ENCODE measurements at regions not wholly inside any gene's neighbourhood (a gene's known extent, or its start where the extent isn't known, plus 50 kb on each side); places are given as distances from the start of the nearest gene placed in this dataset.

DNA sequence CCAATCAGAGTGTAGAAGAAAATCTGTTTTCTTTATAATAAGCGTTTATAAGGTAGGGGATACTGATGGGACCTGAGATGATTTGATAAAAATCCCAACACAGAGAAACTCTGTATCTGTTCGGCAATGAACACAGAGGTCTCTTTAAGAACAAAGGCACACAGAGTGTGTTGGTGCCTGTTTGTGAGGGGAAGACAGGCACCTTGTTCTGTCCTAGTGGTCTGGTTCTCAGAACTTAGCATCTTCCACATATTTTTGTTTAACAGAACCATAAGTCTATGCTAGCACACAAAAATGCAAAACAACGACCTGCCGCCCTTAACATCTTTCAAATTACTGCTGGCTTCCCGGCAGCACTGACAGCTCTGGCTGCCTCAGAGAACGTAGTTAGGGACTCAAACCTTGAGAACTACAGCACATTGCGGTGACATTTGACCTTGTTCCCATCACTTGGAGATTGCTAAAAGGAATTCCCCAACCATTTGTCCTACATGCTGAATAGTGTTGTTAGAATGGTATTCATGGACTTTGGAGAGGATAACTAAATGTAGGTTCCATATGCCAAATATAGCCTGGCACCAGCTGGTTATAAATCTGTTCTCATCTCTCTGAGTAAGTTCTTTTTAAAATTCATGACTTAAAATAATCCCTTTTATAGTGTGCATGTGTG, 871.7 kb upstream of the TYRP1 start:
- no peak for DNase-seq
- no peaks in the 10 kb centered on the region for H3K4me1 Mint-ChIP-seq (ENCODE audit: low read depth)
- ChIA-PET CTCF (no interaction called here), POLR2A (no interaction called here)
- peaks cover 14% of the 10 kb centered on the region for H3K9me3 Mint-ChIP-seq
- H3K36me3 Mint-ChIP-seq (ENCODE audit: low read depth): no peaks in the 10 kb centered on the region
- ATAC-seq: no peak
- H3K4me3 Mint-ChIP-seq: no peak overlapping the region
- H3K27ac Mint-ChIP-seq: no peak overlapping the region
- intact Hi-C loops (cut with micrococcal nuclease): no loop called here
- H3K27me3 Mint-ChIP-seq: no peaks in the 10 kb centered on the region
- no peak for TF ChIP-seq CTCF (IDR thresholded peaks at IDR 0.05)

- no peak for TF ChIP-seq CTCF (IDR thresholded peaks at IDR 0.05)
- ATAC-seq: no peak
- no peaks in the 10 kb centered on the region for H3K27me3 Mint-ChIP-seq
- no peak overlapping the region for H3K4me3 Mint-ChIP-seq
- POLR2A ChIA-PET: no interaction called here
- H3K36me3 Mint-ChIP-seq (ENCODE audit: low read depth): no peaks in the 10 kb centered on the region
- peaks cover 4% of the 10 kb centered on the region for H3K9me3 Mint-ChIP-seq
- CTCF ChIA-PET: no interaction called here
- DNase-seq: no peak
- intact Hi-C loops (cut with micrococcal nuclease): no loop called here
- H3K27ac Mint-ChIP-seq: no peak overlapping the region
- H3K4me1 Mint-ChIP-seq (ENCODE audit: low read depth): no peaks in the 10 kb centered on the region
These were observed 865.0 kb upstream of the TYRP1 start for GRCh38 chr9:11828201-11828600.

GRCh38 chr9:11833056-11833455, 860.1 kb upstream of the TYRP1 start:
- ATAC-seq: no peak
- no peak for DNase-seq
- H3K4me1 Mint-ChIP-seq (ENCODE audit: low read depth): no peaks in the 10 kb centered on the region
- CTCF ChIA-PET: no interaction called here
- H3K27ac Mint-ChIP-seq: no peak overlapping the region
- no peaks in the 10 kb centered on the region for H3K36me3 Mint-ChIP-seq (ENCODE audit: low read depth)
- no peak for TF ChIP-seq CTCF (IDR thresholded peaks at IDR 0.05)
- intact Hi-C loops (cut with micrococcal nuclease): no loop called here
- POLR2A ChIA-PET: no interaction called here
- no peak overlapping the region for H3K4me3 Mint-ChIP-seq
- peaks cover 8% of the 10 kb centered on the region for H3K9me3 Mint-ChIP-seq
- no peaks in the 10 kb centered on the region for H3K27me3 Mint-ChIP-seq

DNA sequence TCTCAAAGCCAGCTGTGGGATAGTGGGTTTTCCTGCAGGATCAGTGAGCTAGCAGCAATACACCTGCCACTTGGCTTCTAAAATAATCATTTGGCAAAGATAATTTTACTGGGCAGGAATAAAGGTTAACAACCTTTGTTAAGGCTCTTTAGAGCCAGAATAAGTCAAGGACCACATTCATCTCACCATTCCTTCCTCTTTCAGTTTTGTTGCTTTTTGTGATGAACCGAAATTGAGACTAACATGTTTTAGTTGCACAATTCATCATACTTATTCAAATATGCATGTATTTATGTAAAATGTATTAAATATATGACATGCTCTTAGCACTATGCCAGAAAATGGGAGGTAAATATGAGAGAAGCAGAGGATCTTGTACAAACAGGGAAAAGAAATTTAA, 824.4 kb upstream of the TYRP1 start:
- H3K27ac Mint-ChIP-seq: no peak overlapping the region
- no peaks in the 10 kb centered on the region for H3K4me1 Mint-ChIP-seq (ENCODE audit: low read depth)
- no peaks in the 10 kb centered on the region for H3K36me3 Mint-ChIP-seq (ENCODE audit: low read depth)
- H3K4me3 Mint-ChIP-seq: no peak overlapping the region
- intact Hi-C loops (cut with micrococcal nuclease): no loop called here
- DNase-seq: no peak
- ChIA-PET CTCF (no interaction called here), POLR2A (no interaction called here)
- no peaks in the 10 kb centered on the region for H3K27me3 Mint-ChIP-seq
- no peak for ATAC-seq
- H3K9me3 Mint-ChIP-seq: peaks cover 9% of the 10 kb centered on the region
- TF ChIP-seq CTCF (IDR thresholded peaks at IDR 0.05): no peak

GRCh38 chr9:11871852-11872251, 821.3 kb upstream of the TYRP1 start:
- Mint-ChIP-seq H3K4me1 (ENCODE audit: low read depth) (no peaks in the 10 kb centered on the region), H3K27ac (no peak overlapping the region), H3K9me3 (peaks cover 8% of the 10 kb centered on the region), H3K36me3 (ENCODE audit: low read depth) (no peaks in the 10 kb centered on the region), H3K27me3 (no peaks in the 10 kb centered on the region), H3K4me3 (no peak overlapping the region)
- ChIA-PET POLR2A (no interaction called here), CTCF (no interaction called here)
- DNase-seq: no peak
- intact Hi-C loops (cut with micrococcal nuclease): no loop called here
- no peak for ATAC-seq
- no peak for TF ChIP-seq CTCF (IDR thresholded peaks at IDR 0.05)

Measured in activated CD8-positive, alpha-beta T cell treated with anti-CD3 and anti-CD28 coated beads for 36 hours (primary cell).